ENCODE measurements at regions not wholly inside any gene's neighbourhood (a gene's known extent, or its start where the extent isn't known, plus 50 kb on each side); places are given as distances from the start of the nearest gene placed in this dataset.
A peak's percentile ranks its signal among the peaks of the same experiment; 100 is the strongest.
"Not testable (repeated sequence)": the region's sequence is repeated elsewhere in the genome, so short reads cannot be mapped to it uniquely, and the experiment has no call there.

GRCh38 chr4:143819029-143819428 is 86.3 kb downstream of the GYPE start:
- DNase-seq, result no peak

GRCh38 chr4:143817866-143818265 is 87.5 kb downstream of the GYPE start:
- not testable (repeated sequence) for DNase-seq

GRCh38 chr4:143815375-143815774 is 90.0 kb downstream of the GYPE start:
- DNase-seq, result not testable (repeated sequence)

- not testable (repeated sequence) for DNase-seq
These were observed 91.8 kb downstream of the GYPE start for GRCh38 chr4:143813431-143814154.

GRCh38 chr4:143791693-143792092 is 91.2 kb upstream of the FREM3 start:
- not testable (repeated sequence) for DNase-seq

- DNase-seq, result not testable (repeated sequence)
These were observed 90.0 kb upstream of the FREM3 start for GRCh38 chr4:143790425-143790824.

GRCh38 chr4:143789618-143790017 is 89.1 kb upstream of the FREM3 start:
- not testable (repeated sequence) for DNase-seq

GRCh38 chr4:143784567-143784966 is 84.1 kb upstream of the FREM3 start:
- DNase-seq, result no peak

- no peak for DNase-seq
These were observed 82.0 kb upstream of the FREM3 start for GRCh38 chr4:143782521-143782920.

GRCh38 chr4:143773998-143774895 is 73.8 kb upstream of the FREM3 start:
- peak; percentile 10 for DNase-seq

- no peak for DNase-seq
These were observed 70.8 kb upstream of the FREM3 start for GRCh38 chr4:143771269-143771668.

- DNase-seq, result no peak
These were observed 67.6 kb upstream of the FREM3 start for GRCh38 chr4:143768007-143768591.

GRCh38 chr4:143763587-143763986 is 63.1 kb upstream of the FREM3 start:
- DNase-seq, result no peak

- no peak for DNase-seq
These were observed 62.0 kb upstream of the FREM3 start for GRCh38 chr4:143762511-143762910.
